Neuronal stem cell (in vitro differentiated cells): ENCODE measurements at regions not wholly inside any gene's neighbourhood (a gene's known extent, or its start where the extent isn't known, plus 50 kb on each side); places are given as distances from the start of the nearest gene placed in this dataset.

Experiments
- DNase-seq: peaks from one replicate; pipeline ENCODE4 v3.0.0-alpha.2; 2013; ENCODE audit warnings: low spot score
- H2AFZ ChIP-seq: one replicate; pipeline ENCODE4 v1.6.1; 2013; ENCODE audit warnings: mild to moderate bottlenecking, low read length, inconsistent platforms
- H2AK5ac ChIP-seq: 2 replicates; pipeline ENCODE4 v1.6.1; 2013; ENCODE audit warnings: low read depth, mild to moderate bottlenecking, inconsistent platforms, low read length, moderate library complexity, mixed read lengths
- H2BK120ac ChIP-seq: 2 replicates; pipeline ENCODE4 v1.6.1; 2013; ENCODE audit warnings: low read depth, mild to moderate bottlenecking, inconsistent platforms, low read length, moderate library complexity, mixed read lengths
- H2BK12ac ChIP-seq: one replicate; pipeline ENCODE4 v1.6.1; 2013; ENCODE audit warnings: low read length, inconsistent platforms
- H2BK15ac ChIP-seq: 2 replicates; pipeline ENCODE4 v1.6.1; 2013; ENCODE audit warnings: mild to moderate bottlenecking, low read length, inconsistent platforms, mixed read lengths
- H2BK5ac ChIP-seq: one replicate; pipeline ENCODE4 v1.6.1; 2013; ENCODE audit warnings: inconsistent platforms, mild to moderate bottlenecking, low read length, moderate library complexity
- H3K14ac ChIP-seq: one replicate; pipeline ENCODE4 v1.6.1; 2013; ENCODE audit warnings: low read length, inconsistent platforms
- H3K18ac ChIP-seq: 2 replicates; pipeline ENCODE4 v1.6.1; 2013; ENCODE audit warnings: low read length, inconsistent platforms
- H3K23ac ChIP-seq: 2 replicates; pipeline ENCODE4 v1.6.1; 2013; ENCODE audit warnings: low read depth, mild to moderate bottlenecking, mixed read lengths, low read length, inconsistent platforms; ENCODE audit not compliant: poor library complexity
- H3K27ac ChIP-seq: replicated peaks from 3 replicates; pipeline ENCODE4 v1.5.1; 2013; ENCODE audit warnings: low read length, inconsistent platforms
- H3K27me3 ChIP-seq, 3 experiments: 2 replicates each; pipeline ENCODE4 v1.6.1; 2013; ENCODE audit warnings: low read length in 3 of 3, mild to moderate bottlenecking in 2 of 3, inconsistent platforms in 1 of 3, low read depth in 1 of 3, mixed read lengths in 1 of 3, moderate library complexity in 1 of 3; ENCODE audit not compliant: control insufficient read depth in 3 of 3, insufficient read depth in 3 of 3
- H3K36me3 ChIP-seq, 2 donors: replicated peaks in 1 of 2; 2 replicates each; pipeline ENCODE4 v1.6.1; 2013; ENCODE audit warnings: low read length in 2 of 2; ENCODE audit not compliant: control insufficient read depth in 2 of 2, insufficient read depth in 2 of 2
- H3K4ac ChIP-seq: 2 replicates; pipeline ENCODE4 v1.6.1; 2013; ENCODE audit warnings: inconsistent platforms, mild to moderate bottlenecking, low read length, moderate library complexity
- H3K4me1 ChIP-seq, 2 donors: 1 replicate in 1 of 2; 2 replicates in 1 of 2; pipeline ENCODE4 v1.6.1; 2013; ENCODE audit warnings: low read length in 2 of 2, low read depth in 1 of 2; ENCODE audit not compliant: control insufficient read depth in 2 of 2, insufficient read depth in 1 of 2
- H3K4me2 ChIP-seq: one replicate; pipeline ENCODE4 v1.6.1; 2013; ENCODE audit warnings: mild to moderate bottlenecking, low read length, inconsistent platforms; ENCODE audit not compliant: insufficient read depth, poor library complexity, severe bottlenecking
- H3K4me3 ChIP-seq, 2 donors: 2 replicates each; pipeline ENCODE4 v1.5.1; 2013; ENCODE audit warnings: low read length in 2 of 2, mild to moderate bottlenecking in 2 of 2, inconsistent platforms in 1 of 2, moderate library complexity in 1 of 2
- H3K79me1 ChIP-seq: one replicate; pipeline ENCODE4 v1.6.1; 2013; ENCODE audit warnings: low read depth, mild to moderate bottlenecking, inconsistent platforms, low read length, moderate library complexity
- H3K9ac ChIP-seq: one replicate; pipeline ENCODE4 v1.6.1; 2013; ENCODE audit warnings: mild to moderate bottlenecking, low read depth, low read length, inconsistent platforms; ENCODE audit not compliant: poor library complexity
- H3K9me3 ChIP-seq, 2 donors: replicated peaks in 1 of 2; 2 replicates each; pipeline versions ENCODE3 to v1.6.1; 2013; ENCODE audit warnings: low read length in 2 of 2, mild to moderate bottlenecking in 2 of 2, inconsistent platforms in 1 of 2, low read depth in 1 of 2, mixed read lengths in 1 of 2, moderate library complexity in 1 of 2; ENCODE audit not compliant: control insufficient read depth in 2 of 2, insufficient read depth in 1 of 2
- H4K8ac ChIP-seq: one replicate; pipeline ENCODE4 v1.6.1; 2013; ENCODE audit warnings: low read depth, mild to moderate bottlenecking, inconsistent platforms, low read length, moderate library complexity
- H4K91ac ChIP-seq: one replicate; pipeline ENCODE4 v1.6.1; 2013; ENCODE audit warnings: low read length, low read depth, mild to moderate bottlenecking, inconsistent platforms; ENCODE audit not compliant: poor library complexity
- WGBS, 2 donors: extraction: QIAGEN DNeasy Blood & Tissue Kit; methylation state at CpG; one replicate each; pipeline ENCODE4 v1.1.7; 2013; ENCODE audit warnings: missing lambda C conversion rate in 2 of 2, mixed read lengths in 1 of 2; ENCODE audit not compliant: insufficient read length in 2 of 2, insufficient replicate concordance in 1 of 2; ENCODE audit errors: extremely low coverage in 2 of 2; 5-methylcytosine and 5-hydroxymethylcytosine counted together

DNA sequence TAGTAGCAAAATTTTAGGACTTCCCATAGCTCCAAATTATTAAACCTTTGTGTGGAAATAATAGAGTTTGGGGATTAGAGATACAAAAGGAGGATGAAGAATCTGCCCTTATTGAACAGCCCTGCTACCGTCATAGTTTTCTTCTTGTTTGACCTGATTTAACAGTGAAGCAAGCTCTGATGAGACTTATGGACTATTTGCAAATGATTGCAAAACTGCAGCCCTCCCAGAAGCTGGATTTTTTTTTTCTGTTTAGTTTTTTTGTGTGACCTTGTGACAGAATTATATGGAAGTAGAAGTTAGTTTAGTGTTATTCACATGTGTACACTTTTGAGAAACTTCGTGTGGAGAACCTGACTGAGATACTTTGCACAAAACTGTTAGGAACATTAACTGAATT is 267.8 kb downstream of the KCNRG start:
- Histone ChIP-seq H3K4me2 (no peak overlapping the region), H3K9me3 (peaks cover 0 to 6% of the 10 kb centered on the region in 2 donors), H4K91ac (no peak overlapping the region), H3K4me1 (peaks cover 0 to 10% of the 10 kb centered on the region in 2 donors), H3K79me1 (no peaks in the 10 kb centered on the region), H2BK5ac (no peak overlapping the region), H3K27me3 (no peaks in the 10 kb centered on the region), H3K18ac (no peak overlapping the region), H3K23ac (no peak overlapping the region), H2BK120ac (no peak overlapping the region), H2AK5ac (no peak overlapping the region), H2BK15ac (no peak overlapping the region), H3K4ac (no peak overlapping the region), H3K4me3 (no peak overlapping the region), H2AFZ (no peak overlapping the region), H3K14ac (no peak overlapping the region), H2BK12ac (no peak overlapping the region), H4K8ac (no peak overlapping the region), H3K36me3 (no peaks in the 10 kb centered on the region), H3K9ac (no peak overlapping the region), H3K27ac (no peak overlapping the region)
- WGBS, 2 donors: no CpG with 5 or more reads among the region's 2 CpGs
- no peak for DNase-seq

DNA sequence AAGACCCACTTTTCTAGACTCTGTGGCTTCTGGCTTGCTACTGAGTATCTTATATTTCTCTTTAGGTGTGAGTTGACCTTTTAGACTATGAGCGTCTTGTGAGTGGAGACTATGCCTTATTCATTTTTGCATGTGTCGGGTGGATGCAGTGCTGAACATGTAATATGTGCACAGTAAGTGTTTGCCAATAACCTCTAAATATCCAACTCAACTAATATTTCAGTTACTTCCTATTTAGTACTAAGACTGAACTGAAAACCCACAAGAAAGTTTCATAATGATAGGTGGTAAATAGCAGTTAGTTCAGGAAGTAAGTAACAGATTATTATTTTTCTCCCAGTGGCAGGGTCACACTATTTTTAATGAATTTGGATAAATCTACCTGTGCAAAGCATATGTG is 269.3 kb downstream of the KCNRG start:
- Histone ChIP-seq H3K23ac (no peak overlapping the region), H3K18ac (no peak overlapping the region), H3K4me3 (no peak overlapping the region), H2BK120ac (no peak overlapping the region), H3K4ac (no peak overlapping the region), H3K9me3 (peaks cover 0 to 6% of the 10 kb centered on the region in 2 donors), H4K8ac (no peak overlapping the region), H3K36me3 (no peaks in the 10 kb centered on the region), H3K14ac (no peak overlapping the region), H3K9ac (no peak overlapping the region), H2AFZ (no peak overlapping the region), H4K91ac (no peak overlapping the region), H2AK5ac (no peak overlapping the region), H3K27ac (no peak overlapping the region), H3K79me1 (no peaks in the 10 kb centered on the region), H3K4me2 (no peak overlapping the region), H2BK12ac (no peak overlapping the region), H3K27me3 (no peaks in the 10 kb centered on the region), H2BK5ac (no peak overlapping the region), H3K4me1 (peaks cover 0 to 10% of the 10 kb centered on the region in 2 donors), H2BK15ac (no peak overlapping the region)
- no peak for DNase-seq
- no CpG with 5 or more reads among the region's 2 CpGs for WGBS, 2 donors

DNA sequence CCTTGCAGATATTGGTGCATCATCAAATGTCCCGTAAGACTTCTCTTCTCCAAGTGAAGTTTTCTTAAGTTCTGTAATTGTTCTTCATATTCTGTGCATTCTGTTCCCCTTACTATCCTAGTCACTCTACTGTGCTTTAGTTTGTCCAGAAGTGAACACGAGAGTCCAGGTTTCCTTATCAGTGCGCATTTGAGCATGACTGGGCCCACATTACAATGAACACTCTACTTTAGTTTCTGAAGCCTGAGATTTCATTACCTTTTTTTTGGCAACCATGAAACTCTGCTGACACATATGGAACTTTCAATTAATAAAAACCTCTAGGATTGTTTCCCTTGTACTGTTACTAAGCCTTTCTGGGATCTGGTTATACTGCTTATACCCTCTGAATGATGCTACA is 270.0 kb downstream of the KCNRG start:
- no peaks in the 10 kb centered on the region for H3K79me1 ChIP-seq
- no peak overlapping the region for H2AK5ac ChIP-seq
- no peaks in the 10 kb centered on the region for H3K36me3 ChIP-seq
- H2AFZ ChIP-seq: no peak overlapping the region
- no peak overlapping the region for H3K18ac ChIP-seq
- no peaks in the 10 kb centered on the region for H3K27me3 ChIP-seq
- no peak overlapping the region for H2BK5ac ChIP-seq
- no CpG with 5 or more reads among the region's 3 CpGs for WGBS, 2 donors
- no peak overlapping the region for H3K14ac ChIP-seq
- H3K4me1 ChIP-seq: peaks cover 0 to 7% of the 10 kb centered on the region in 2 donors
- H3K4me3 ChIP-seq: no peak overlapping the region
- no peak overlapping the region for H3K27ac ChIP-seq
- no peak overlapping the region for H2BK12ac ChIP-seq
- no peak overlapping the region for H2BK15ac ChIP-seq
- no peak for DNase-seq
- H3K9me3 ChIP-seq: peaks cover 0 to 6% of the 10 kb centered on the region in 2 donors
- no peak overlapping the region for H2BK120ac ChIP-seq
- H3K4ac ChIP-seq: no peak overlapping the region
- H3K23ac ChIP-seq: no peak overlapping the region
- no peak overlapping the region for H3K4me2 ChIP-seq
- no peak overlapping the region for H4K8ac ChIP-seq
- no peak overlapping the region for H3K9ac ChIP-seq
- H4K91ac ChIP-seq: no peak overlapping the region

DNA sequence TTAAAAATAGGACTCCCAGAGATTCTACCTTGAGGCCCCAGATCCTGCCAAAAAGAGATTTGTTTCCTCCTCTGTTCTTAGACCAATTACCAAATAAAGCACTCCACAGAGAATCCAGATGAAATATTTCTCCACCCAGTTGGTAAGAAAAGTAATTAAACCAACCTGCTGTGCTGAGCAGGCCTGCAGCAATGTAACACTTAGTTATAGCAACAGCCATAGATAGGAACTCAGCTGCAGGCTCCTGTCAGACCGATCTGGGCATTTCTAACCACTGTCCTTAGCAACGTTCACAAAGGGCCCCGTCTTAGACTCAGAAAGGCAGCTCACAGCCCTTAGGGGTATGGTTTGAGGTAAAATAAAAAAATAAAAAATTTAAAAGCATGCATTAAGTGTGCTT is 271.1 kb downstream of the KCNRG start:
- H2BK12ac ChIP-seq: no peak overlapping the region
- no peak overlapping the region for H3K4me2 ChIP-seq
- H2AFZ ChIP-seq: peak overlapping the region; percentile 77
- H3K9me3 ChIP-seq: peaks cover 0 to 8% of the 10 kb centered on the region in 2 donors
- H3K23ac ChIP-seq: no peak overlapping the region
- no peak overlapping the region for H2BK5ac ChIP-seq
- no peak for DNase-seq
- H3K4ac ChIP-seq: no peak overlapping the region
- H3K27ac ChIP-seq: no peak overlapping the region
- no peak overlapping the region for H3K9ac ChIP-seq
- WGBS, 2 donors: no CpG with 5 or more reads among the region's 3 CpGs
- no peak overlapping the region for H4K8ac ChIP-seq
- H2BK15ac ChIP-seq: no peak overlapping the region
- H2AK5ac ChIP-seq: no peak overlapping the region
- no peak overlapping the region for H3K14ac ChIP-seq
- no peaks in the 10 kb centered on the region for H3K36me3 ChIP-seq
- H2BK120ac ChIP-seq: no peak overlapping the region
- H3K4me3 ChIP-seq: no peak overlapping the region
- no peak overlapping the region for H3K18ac ChIP-seq
- H3K79me1 ChIP-seq: no peaks in the 10 kb centered on the region
- H3K27me3 ChIP-seq: peaks cover 0 to 3% (median 0%) of the 10 kb centered on the region in 3 experiments
- H3K4me1 ChIP-seq: peaks cover 0 to 7% of the 10 kb centered on the region in 2 donors
- no peak overlapping the region for H4K91ac ChIP-seq
